H9 (cell line): ENCODE measurements at regions not wholly inside any gene's neighbourhood (a gene's known extent, or its start where the extent isn't known, plus 50 kb on each side); places are given as distances from the start of the nearest gene placed in this dataset.

ENCODE experiments used
- DNase-seq: peaks from one replicate; pipeline ENCODE4 v3.0.0-alpha.2; 2017
- H2AFZ ChIP-seq: one replicate; pipeline ENCODE4 v1.6.1; 2013; ENCODE audit warnings: mild to moderate bottlenecking, low read length, control low read depth, moderate library complexity
- H2AK5ac ChIP-seq: 2 replicates; pipeline ENCODE4 v1.6.1; 2013; ENCODE audit warnings: low read length, control low read depth, mixed read lengths; ENCODE audit not compliant: insufficient read length
- H2BK120ac ChIP-seq: one replicate; pipeline ENCODE4 v1.6.1; 2013; ENCODE audit warnings: low read depth, mild to moderate bottlenecking, low read length, control low read depth, inconsistent platforms; ENCODE audit not compliant: poor library complexity, severe bottlenecking
- H2BK12ac ChIP-seq: 2 replicates; pipeline ENCODE4 v1.6.1; 2013; ENCODE audit warnings: low read length, control low read depth, mixed read lengths, low read depth; ENCODE audit not compliant: insufficient read length
- H2BK15ac ChIP-seq: 2 replicates; pipeline ENCODE4 v1.6.1; 2013; ENCODE audit warnings: low read depth, low read length, control low read depth
- H2BK20ac ChIP-seq: one replicate; pipeline ENCODE4 v1.6.1; 2013; ENCODE audit warnings: low read depth, mild to moderate bottlenecking, low read length, control low read depth, inconsistent platforms; ENCODE audit not compliant: poor library complexity, severe bottlenecking
- H2BK5ac ChIP-seq: 2 replicates; pipeline ENCODE4 v1.6.1; 2013; ENCODE audit warnings: low read length, control low read depth, mixed read lengths; ENCODE audit not compliant: insufficient read length
- H3K14ac ChIP-seq: 2 replicates; pipeline ENCODE4 v1.6.1; 2013; ENCODE audit warnings: low read length, control low read depth; ENCODE audit not compliant: insufficient read depth
- H3K18ac ChIP-seq: 2 replicates; pipeline ENCODE4 v1.6.1; 2013; ENCODE audit warnings: low read depth, mild to moderate bottlenecking, mixed read lengths, low read length, control low read depth; ENCODE audit not compliant: insufficient read length
- H3K23ac ChIP-seq: 2 replicates; pipeline ENCODE4 v1.6.1; 2013; ENCODE audit warnings: low read length, control low read depth, mixed read lengths, low read depth; ENCODE audit not compliant: insufficient read length
- H3K23me2 ChIP-seq: 2 replicates; pipeline ENCODE4 v1.6.1; 2013; ENCODE audit warnings: low read depth, mild to moderate bottlenecking, mixed read lengths, low read length, control low read depth; ENCODE audit not compliant: insufficient read length, poor library complexity, severe bottlenecking
- H3K27ac ChIP-seq: 2 replicates; pipeline ENCODE4 v1.5.1; 2013; ENCODE audit warnings: low read length, control low read depth, mixed read lengths, low read depth; ENCODE audit not compliant: insufficient read length
- H3K27me3 ChIP-seq: 2 replicates; pipeline ENCODE4 v1.6.1; 2013; ENCODE audit warnings: low read length, control low read depth, inconsistent platforms; ENCODE audit not compliant: insufficient read depth
- H3K4ac ChIP-seq: 2 replicates; pipeline ENCODE4 v1.6.1; 2013; ENCODE audit warnings: low read depth, mild to moderate bottlenecking, control low read depth, inconsistent platforms, low read length, moderate library complexity
- H3K4me1 ChIP-seq: 2 replicates; pipeline ENCODE4 v1.6.1; 2013; ENCODE audit warnings: low read length, control low read depth, inconsistent platforms; ENCODE audit not compliant: insufficient read depth
- H3K4me2 ChIP-seq: 2 replicates; pipeline ENCODE4 v1.6.1; 2013; ENCODE audit warnings: low read length, control low read depth, mixed read lengths; ENCODE audit not compliant: insufficient read length, insufficient read depth
- H3K56ac ChIP-seq: 2 replicates; pipeline ENCODE4 v1.6.1; 2013; ENCODE audit warnings: low read depth, mild to moderate bottlenecking, mixed read lengths, low read length, control low read depth; ENCODE audit not compliant: insufficient read length
- H3K79me1 ChIP-seq: 2 replicates; pipeline ENCODE4 v1.6.1; 2013; ENCODE audit warnings: low read depth, mild to moderate bottlenecking, moderate library complexity, low read length, control low read depth, inconsistent platforms; ENCODE audit not compliant: insufficient read depth, poor library complexity, severe bottlenecking
- H3K79me2 ChIP-seq: 2 replicates; pipeline ENCODE4 v1.6.1; 2013; ENCODE audit warnings: low read length, control low read depth, inconsistent platforms; ENCODE audit not compliant: insufficient read depth
- H3K9ac ChIP-seq: 2 replicates; pipeline ENCODE4 v1.6.1; 2013; ENCODE audit warnings: low read length, control low read depth, mixed read lengths; ENCODE audit not compliant: insufficient read length; ENCODE audit errors: extremely low read depth
- H3K9me3 ChIP-seq: one replicate; pipeline ENCODE4 v1.6.1; 2013; ENCODE audit warnings: low read depth, low read length, inconsistent platforms; ENCODE audit not compliant: control insufficient read depth
- H3T11ph ChIP-seq: one replicate; pipeline ENCODE4 v1.6.1; 2013; ENCODE audit warnings: mild to moderate bottlenecking, low read length, control low read depth, inconsistent platforms
- H4K20me1 ChIP-seq: one replicate; pipeline ENCODE4 v1.6.1; 2013; ENCODE audit not compliant: control insufficient read depth, insufficient read length, insufficient read depth
- H4K5ac ChIP-seq: 2 replicates; pipeline ENCODE4 v1.6.1; 2013; ENCODE audit warnings: low read depth, mild to moderate bottlenecking, mixed read lengths, low read length, control low read depth; ENCODE audit not compliant: insufficient read length
- H4K8ac ChIP-seq: replicated peaks from 2 replicates; pipeline ENCODE4 v1.6.1; 2013; ENCODE audit warnings: low read length, control low read depth, mixed read lengths, low read depth; ENCODE audit not compliant: insufficient read length
- H4K91ac ChIP-seq: 2 replicates; pipeline ENCODE4 v1.6.1; 2013; ENCODE audit warnings: low read depth, mild to moderate bottlenecking, moderate library complexity, mixed read lengths, low read length, control low read depth; ENCODE audit not compliant: insufficient read length
- H3K27ac Mint-ChIP-seq, 3 experiments: 2 replicates in 2 of 3; 3 replicates in 1 of 3; pipeline ENCODE4 v1.8.0; 2020 to 2021; ENCODE audit warnings: mixed read lengths in 3 of 3, mild to moderate bottlenecking in 1 of 3, moderate library complexity in 1 of 3
- H3K27me3 Mint-ChIP-seq: 2 replicates; pipeline ENCODE4 v1.8.0; 2021; ENCODE audit warnings: low read depth, mild to moderate bottlenecking, moderate library complexity, mixed read lengths
- H3K36me3 Mint-ChIP-seq, 3 experiments: 2 replicates in 2 of 3; 3 replicates in 1 of 3; pipeline ENCODE4 v1.8.0; 2020 to 2021; ENCODE audit warnings: low read depth in 3 of 3, mixed read lengths in 3 of 3; ENCODE audit not compliant: insufficient read depth in 1 of 3
- H3K4me1 Mint-ChIP-seq, 2 experiments: 2 replicates each; pipeline ENCODE4 v1.8.0; 2020; ENCODE audit warnings: mixed read lengths in 2 of 2
- H3K4me3 Mint-ChIP-seq, 2 experiments: 2 replicates in 1 of 2; 3 replicates in 1 of 2; pipeline ENCODE4 v1.8.0; 2020 to 2021; ENCODE audit warnings: mild to moderate bottlenecking in 2 of 2, mixed read lengths in 2 of 2, moderate library complexity in 1 of 2
- H3K9me3 Mint-ChIP-seq, 2 experiments: 2 replicates in 1 of 2; 3 replicates in 1 of 2; pipeline ENCODE4 v1.8.0; 2020; ENCODE audit warnings: mild to moderate bottlenecking in 2 of 2, mixed read lengths in 2 of 2, moderate library complexity in 1 of 2
- WGBS: extraction: QIAGEN DNeasy Blood & Tissue Kit; methylation state at CpG from one replicate; pipeline ENCODE4 v1.1.7; 2013; ENCODE audit warnings: missing lambda C conversion rate, low lambda C conversion rate, mixed read lengths; ENCODE audit not compliant: insufficient read length; ENCODE audit errors: extremely low coverage; 5-methylcytosine and 5-hydroxymethylcytosine counted together
- TF ChIP-seq, protein P1 (sequence below): fragments of 200-600 bp; sonication (generic); conservative IDR thresholded peaks from 3 replicates; pipeline ENCODE4 v1.8.0; 2021; ENCODE audit warnings: antibody characterized with exemption, mild to moderate bottlenecking

DNA sequence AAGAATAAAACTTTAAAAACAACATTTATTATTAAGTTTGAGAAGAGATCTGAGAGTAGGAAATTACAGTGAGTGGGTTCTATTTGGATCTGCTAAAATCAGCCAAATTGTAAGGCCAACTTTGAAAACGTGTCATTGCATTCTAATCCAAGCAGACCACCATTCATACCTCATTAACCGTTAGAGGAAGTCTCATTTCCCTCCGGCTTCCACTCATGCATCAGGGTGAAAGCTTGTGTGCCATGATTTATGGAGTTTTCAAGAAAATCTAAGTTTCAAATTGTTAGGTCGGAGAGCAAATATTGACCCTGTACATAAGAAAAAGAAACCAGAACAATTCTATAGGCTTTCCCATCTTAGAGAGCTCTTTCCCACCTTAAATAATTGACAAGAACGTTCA, 166.6 kb upstream of the NRG3 start:
- Histone ChIP-seq H2BK120ac (no peak overlapping the region), H3K56ac (no peak overlapping the region), H3K27me3 (no peaks in the 10 kb centered on the region), H3T11ph (no peak overlapping the region), H2BK15ac (no peak overlapping the region), H2AFZ (no peak overlapping the region), H2BK5ac (no peak overlapping the region), H3K18ac (no peak overlapping the region), H3K4me2 (no peak overlapping the region), H3K23me2 (no peaks in the 10 kb centered on the region), H3K79me1 (no peaks in the 10 kb centered on the region), H3K14ac (no peak overlapping the region), H3K79me2 (no peaks in the 10 kb centered on the region), H3K9ac (no peak overlapping the region), H4K91ac (no peak overlapping the region), H3K27ac (no peak overlapping the region), H3K9me3 (no peaks in the 10 kb centered on the region), H2AK5ac (no peak overlapping the region), H4K20me1 (no peaks in the 10 kb centered on the region), H3K23ac (no peak overlapping the region), H3K4ac (no peak overlapping the region), H2BK20ac (no peak overlapping the region), H2BK12ac (no peak overlapping the region), H3K4me1 (peaks cover 11% of the 10 kb centered on the region; the same call in 1 of the 2 replicates), H4K5ac (no peak overlapping the region), H4K8ac (no peak overlapping the region)
- no peaks in the 10 kb centered on the region; a peak in 2 of 7 replicates for H3K36me3 Mint-ChIP-seq
- H3K4me1 Mint-ChIP-seq = peaks cover 16% of the 10 kb centered on the region in 2 experiments
- no peak overlapping the region for H3K4me3 Mint-ChIP-seq
- no CpG with 5 or more reads among the region's 5 CpGs for WGBS
- H3K27ac Mint-ChIP-seq = no peak overlapping the region
- H3K27me3 Mint-ChIP-seq = no peaks in the 10 kb centered on the region
- no peaks in the 10 kb centered on the region; a peak in 1 of 5 replicates for H3K9me3 Mint-ChIP-seq
- TF ChIP-seq, protein P1, sequence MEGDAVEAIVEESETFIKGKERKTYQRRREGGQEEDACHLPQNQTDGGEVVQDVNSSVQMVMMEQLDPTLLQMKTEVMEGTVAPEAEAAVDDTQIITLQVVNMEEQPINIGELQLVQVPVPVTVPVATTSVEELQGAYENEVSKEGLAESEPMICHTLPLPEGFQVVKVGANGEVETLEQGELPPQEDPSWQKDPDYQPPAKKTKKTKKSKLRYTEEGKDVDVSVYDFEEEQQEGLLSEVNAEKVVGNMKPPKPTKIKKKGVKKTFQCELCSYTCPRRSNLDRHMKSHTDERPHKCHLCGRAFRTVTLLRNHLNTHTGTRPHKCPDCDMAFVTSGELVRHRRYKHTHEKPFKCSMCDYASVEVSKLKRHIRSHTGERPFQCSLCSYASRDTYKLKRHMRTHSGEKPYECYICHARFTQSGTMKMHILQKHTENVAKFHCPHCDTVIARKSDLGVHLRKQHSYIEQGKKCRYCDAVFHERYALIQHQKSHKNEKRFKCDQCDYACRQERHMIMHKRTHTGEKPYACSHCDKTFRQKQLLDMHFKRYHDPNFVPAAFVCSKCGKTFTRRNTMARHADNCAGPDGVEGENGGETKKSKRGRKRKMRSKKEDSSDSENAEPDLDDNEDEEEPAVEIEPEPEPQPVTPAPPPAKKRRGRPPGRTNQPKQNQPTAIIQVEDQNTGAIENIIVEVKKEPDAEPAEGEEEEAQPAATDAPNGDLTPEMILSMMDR = no peak
- no peak for DNase-seq
